ENCODE measurements at regions not wholly inside any gene's neighbourhood (a gene's known extent, or its start where the extent isn't known, plus 50 kb on each side); places are given as distances from the start of the nearest gene placed in this dataset.

DNA sequence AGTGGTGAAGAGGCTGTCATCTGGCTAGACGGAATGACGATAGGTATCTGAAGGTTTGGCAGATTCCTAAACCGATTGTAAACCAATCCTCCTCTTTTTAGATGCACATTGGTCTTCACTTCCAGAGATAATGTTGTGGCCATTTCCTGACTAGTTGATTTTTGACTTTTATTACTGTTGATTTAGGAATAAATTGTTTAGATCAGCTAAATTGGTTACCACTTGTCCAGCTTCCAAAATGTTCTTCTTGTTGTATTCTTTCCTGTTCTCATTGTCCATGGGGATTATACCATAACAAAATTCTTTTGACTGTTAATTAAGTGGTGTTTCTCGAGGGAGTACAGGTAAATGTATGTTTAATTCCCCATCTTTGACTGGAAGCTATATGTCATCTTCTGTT lies 119.7 kb downstream of the MACROH2A1 start:
- H3K4me3 ChIP-seq: no peak overlapping the region
- TF ChIP-seq, protein P1, sequence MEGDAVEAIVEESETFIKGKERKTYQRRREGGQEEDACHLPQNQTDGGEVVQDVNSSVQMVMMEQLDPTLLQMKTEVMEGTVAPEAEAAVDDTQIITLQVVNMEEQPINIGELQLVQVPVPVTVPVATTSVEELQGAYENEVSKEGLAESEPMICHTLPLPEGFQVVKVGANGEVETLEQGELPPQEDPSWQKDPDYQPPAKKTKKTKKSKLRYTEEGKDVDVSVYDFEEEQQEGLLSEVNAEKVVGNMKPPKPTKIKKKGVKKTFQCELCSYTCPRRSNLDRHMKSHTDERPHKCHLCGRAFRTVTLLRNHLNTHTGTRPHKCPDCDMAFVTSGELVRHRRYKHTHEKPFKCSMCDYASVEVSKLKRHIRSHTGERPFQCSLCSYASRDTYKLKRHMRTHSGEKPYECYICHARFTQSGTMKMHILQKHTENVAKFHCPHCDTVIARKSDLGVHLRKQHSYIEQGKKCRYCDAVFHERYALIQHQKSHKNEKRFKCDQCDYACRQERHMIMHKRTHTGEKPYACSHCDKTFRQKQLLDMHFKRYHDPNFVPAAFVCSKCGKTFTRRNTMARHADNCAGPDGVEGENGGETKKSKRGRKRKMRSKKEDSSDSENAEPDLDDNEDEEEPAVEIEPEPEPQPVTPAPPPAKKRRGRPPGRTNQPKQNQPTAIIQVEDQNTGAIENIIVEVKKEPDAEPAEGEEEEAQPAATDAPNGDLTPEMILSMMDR (IDR thresholded peaks at IDR 0.05): no peak
- DNase-seq (ENCODE audit: low spot score): no peak

DNA sequence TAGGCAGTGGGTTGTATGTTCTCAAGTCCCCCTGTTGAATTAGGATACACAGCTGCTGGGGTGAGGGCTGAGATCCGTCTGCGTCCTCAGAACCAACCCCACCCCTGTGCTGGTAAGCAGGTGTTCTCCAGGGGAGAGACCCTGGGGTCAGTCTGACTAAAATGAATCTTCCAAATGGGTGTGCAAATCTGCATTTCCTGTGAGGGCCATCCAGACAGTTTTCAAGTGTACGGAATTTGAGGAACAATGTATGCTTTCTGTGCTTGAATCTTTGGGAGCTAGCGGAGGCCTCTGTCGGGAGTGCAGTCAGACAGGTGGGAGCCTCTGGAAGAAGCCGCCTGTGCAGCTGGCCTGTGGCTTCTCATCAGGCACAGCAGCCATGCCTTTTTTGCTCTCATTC lies 122.9 kb downstream of the MACROH2A1 start:
- Histone ChIP-seq H3K27ac (no peak overlapping the region), H3K27me3 (no peaks in the 10 kb centered on the region), H3K9me3 (no peaks in the 10 kb centered on the region), H3K4me1 (no peaks in the 10 kb centered on the region), H3K36me3 (no peaks in the 10 kb centered on the region), H3K4me3 (no peak overlapping the region)
- TF ChIP-seq, protein P1 (IDR thresholded peaks at IDR 0.05): no peak
- no peak for DNase-seq (ENCODE audit: low spot score)

More for the DNA sequence above, 119.7 kb downstream of the MACROH2A1 start:
- H3K4me1 ChIP-seq: no peaks in the 10 kb centered on the region
- no peaks in the 10 kb centered on the region for H3K36me3 ChIP-seq
- H3K27ac ChIP-seq: no peak overlapping the region
- no peaks in the 10 kb centered on the region for H3K9me3 ChIP-seq
- no peaks in the 10 kb centered on the region for H3K27me3 ChIP-seq

DNA sequence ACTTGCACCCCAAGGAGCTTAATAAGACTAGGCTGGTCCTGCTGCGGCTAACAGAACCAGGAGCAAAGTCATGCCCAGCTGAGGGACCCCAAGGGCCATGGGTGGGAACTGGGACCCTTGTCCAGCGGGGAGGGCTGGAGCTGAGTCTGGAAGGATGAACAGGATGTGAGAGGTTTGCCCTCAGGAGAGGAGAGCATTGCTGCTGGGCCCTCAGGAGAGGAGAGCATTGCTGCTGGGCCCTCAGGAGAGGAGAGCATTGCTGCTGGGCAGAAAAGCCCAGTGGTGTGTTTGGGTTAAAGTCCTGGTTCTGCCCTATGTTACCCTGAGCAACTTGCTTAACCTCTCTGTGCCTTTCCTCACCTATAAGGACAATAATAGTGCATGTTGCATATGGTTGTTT lies 125.8 kb downstream of the MACROH2A1 start:
- DNase-seq (ENCODE audit: low spot score): no peak
- Histone ChIP-seq H3K4me3 (no peak overlapping the region), H3K4me1 (no peaks in the 10 kb centered on the region), H3K27me3 (no peaks in the 10 kb centered on the region), H3K9me3 (no peaks in the 10 kb centered on the region), H3K27ac (no peak overlapping the region), H3K36me3 (no peaks in the 10 kb centered on the region)
- TF ChIP-seq, protein P1 (IDR thresholded peaks at IDR 0.05): no peak

DNA sequence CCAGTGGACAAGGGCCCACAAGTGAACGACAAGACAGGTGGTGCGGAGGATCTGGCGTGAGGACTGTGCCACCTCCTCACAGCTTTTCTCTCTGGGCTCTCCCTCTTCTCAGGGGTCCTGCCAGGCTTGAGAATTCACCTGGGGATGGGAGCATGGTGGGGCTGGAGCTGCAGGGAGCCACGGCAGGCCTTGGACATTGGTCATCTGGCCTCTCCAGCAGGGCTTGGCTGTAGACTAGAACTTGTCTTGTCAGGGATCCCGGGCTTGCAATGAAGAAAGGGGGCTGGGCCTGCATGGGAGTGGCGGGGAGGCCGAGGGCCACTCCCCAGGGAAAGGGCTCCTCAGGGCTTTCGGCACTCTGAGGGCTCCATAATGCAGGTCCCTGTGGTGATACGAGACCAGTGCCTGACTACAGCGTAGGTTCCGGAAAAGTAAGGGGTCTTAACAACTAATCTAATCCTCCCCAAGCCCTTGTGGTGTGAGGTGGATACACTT lies 126.7 kb downstream of the MACROH2A1 start:
- H3K27me3 ChIP-seq: no peaks in the 10 kb centered on the region
- no peak for DNase-seq (ENCODE audit: low spot score)
- no peaks in the 10 kb centered on the region for H3K9me3 ChIP-seq
- no peak overlapping the region for H3K27ac ChIP-seq
- H3K4me3 ChIP-seq: no peak overlapping the region
- no peaks in the 10 kb centered on the region for H3K4me1 ChIP-seq
- TF ChIP-seq, protein P1 (IDR thresholded peaks at IDR 0.05): no peak
- H3K36me3 ChIP-seq: no peaks in the 10 kb centered on the region

DNA sequence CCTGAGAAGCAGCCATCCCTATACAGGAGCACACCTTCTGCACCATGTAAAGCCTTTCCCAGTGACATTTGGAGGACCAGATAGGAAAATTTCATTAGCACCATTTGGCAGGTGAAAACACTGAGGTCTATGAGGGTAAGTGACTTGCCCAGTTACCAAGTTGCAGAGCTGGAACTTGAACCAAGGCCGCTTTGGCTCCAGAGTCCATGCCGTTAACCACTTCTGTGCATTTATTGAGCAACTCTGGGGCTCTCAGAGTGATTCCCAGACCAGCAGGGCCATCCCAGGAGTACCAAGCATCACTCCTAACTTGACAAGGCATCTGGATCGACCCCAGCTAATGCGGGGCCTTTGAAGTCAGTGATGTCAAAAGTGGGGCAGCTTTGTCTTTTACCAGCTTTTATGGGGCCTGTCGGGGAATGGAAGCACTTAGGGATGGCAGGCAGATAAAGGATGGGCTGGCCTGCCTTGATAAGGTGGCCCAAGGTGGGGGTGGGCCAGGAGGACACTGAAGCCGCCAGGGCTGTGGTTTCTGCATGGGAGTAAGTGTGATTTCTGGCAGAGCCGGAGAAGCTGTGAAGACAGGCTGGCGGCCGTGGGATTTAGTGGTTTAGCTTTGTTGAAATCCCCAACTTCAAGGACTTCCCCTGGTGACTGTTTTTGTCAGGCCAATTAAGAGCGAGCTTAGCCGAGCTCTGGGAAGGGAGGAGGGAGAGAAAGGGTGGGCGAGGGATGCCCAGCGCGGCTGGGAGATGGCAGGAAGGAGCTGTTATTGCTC lies 127.3 kb downstream of the MACROH2A1 start:
- no peak overlapping the region for H3K27ac ChIP-seq
- H3K4me1 ChIP-seq: no peaks in the 10 kb centered on the region
- TF ChIP-seq, protein P1 (IDR thresholded peaks at IDR 0.05): no peak
- DNase-seq (ENCODE audit: low spot score): no peak
- H3K9me3 ChIP-seq: no peaks in the 10 kb centered on the region
- no peak overlapping the region for H3K4me3 ChIP-seq
- H3K36me3 ChIP-seq: no peaks in the 10 kb centered on the region
- H3K27me3 ChIP-seq: no peaks in the 10 kb centered on the region

All from right atrium auricular region (tissue), 2 donors.